ENCODE measurements at regions not wholly inside any gene's neighbourhood (a gene's known extent, or its start where the extent isn't known, plus 50 kb on each side); places are given as distances from the start of the nearest gene placed in this dataset.

DNA sequence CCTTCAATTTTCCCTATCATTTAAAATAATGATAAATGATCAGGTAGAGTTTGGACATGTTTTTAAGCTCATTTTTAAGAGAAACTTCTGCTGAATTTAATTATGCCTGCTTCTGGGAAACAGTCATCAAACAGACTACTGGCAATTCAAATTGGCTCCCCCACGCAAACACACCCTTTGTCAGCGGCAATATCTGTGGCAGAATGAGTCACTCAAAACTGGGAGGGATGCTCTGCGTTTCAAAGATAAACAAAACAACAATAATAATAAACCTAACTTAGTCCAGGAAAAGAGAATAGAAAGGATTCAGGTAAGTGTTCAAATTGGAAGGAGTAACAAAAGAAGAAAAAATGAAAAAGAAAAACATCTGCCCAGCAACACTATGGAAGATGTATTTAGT, 108.1 kb upstream of the ERCC4 start:
- ChIA-PET POLR2A (no interaction called here), CTCF (ENCODE audit: low intra/inter-chr PET ratio) (no interaction called here)
- DNase-seq (ENCODE audit: extremely low read depth in 1 of 4, low spot score in 3 of 4) (peak in 2 of 4 experiments; percentile 9 to 10), ATAC-seq (no peak), FAIRE-seq (peak; percentile 42)
- Histone ChIP-seq H3K79me2 (ENCODE audit: control insufficient read depth, insufficient read depth, low read length) (no peaks in the 10 kb centered on the region), H2AFZ (ENCODE audit: low read depth, low read length) (no peak overlapping the region), H3K36me3 (ENCODE audit: control insufficient read depth, insufficient read depth, low read length) (no peaks in the 10 kb centered on the region), H3K9me1 (ENCODE audit: control insufficient read depth, insufficient read depth, low read length) (no peaks in the 10 kb centered on the region), H4K20me1 (replicated peaks; ENCODE audit: control insufficient read depth, insufficient read depth, low read length) (no peaks in the 10 kb centered on the region), H3K27ac (ENCODE audit: extremely low read depth, low read depth, low read length) (no peak overlapping the region), H3K9me3 (replicated peaks; ENCODE audit: control insufficient read depth, insufficient read depth, low read depth, low read length) (no peaks in the 10 kb centered on the region), H3K27me3 (ENCODE audit: control insufficient read depth in 2 of 2, insufficient read depth in 2 of 2, low read length in 2 of 2) (peaks cover 3 to 10% of the 10 kb centered on the region in 2 experiments; a peak in 3 of 5 replicates), H3K4me3 (no peak overlapping the region), H3K4me2 (ENCODE audit: insufficient read depth, low read length) (no peak overlapping the region), H3K9ac (ENCODE audit: insufficient read depth in 1 of 2, low read depth in 2 of 2, low read length in 2 of 2) (no peak overlapping the region), H3K4me1 (replicated peaks in 1 of 2; ENCODE audit: control insufficient read depth in 2 of 2, insufficient read depth in 2 of 2, low read length in 2 of 2) (no peaks in the 10 kb centered on the region)
- intact Hi-C loops (cut with micrococcal nuclease), result no loop called here
- WGBS (ENCODE audit: insufficient coverage, low coverage, missing lambda C conversion rate), result 2% methylated on average over 3 of the region's 3 CpGs
- in situ Hi-C loops (cut with MboI), result no loop called here
- no TSS peak for BruUV-seq (replicated peaks)
- TF ChIP-seq, protein P1, sequence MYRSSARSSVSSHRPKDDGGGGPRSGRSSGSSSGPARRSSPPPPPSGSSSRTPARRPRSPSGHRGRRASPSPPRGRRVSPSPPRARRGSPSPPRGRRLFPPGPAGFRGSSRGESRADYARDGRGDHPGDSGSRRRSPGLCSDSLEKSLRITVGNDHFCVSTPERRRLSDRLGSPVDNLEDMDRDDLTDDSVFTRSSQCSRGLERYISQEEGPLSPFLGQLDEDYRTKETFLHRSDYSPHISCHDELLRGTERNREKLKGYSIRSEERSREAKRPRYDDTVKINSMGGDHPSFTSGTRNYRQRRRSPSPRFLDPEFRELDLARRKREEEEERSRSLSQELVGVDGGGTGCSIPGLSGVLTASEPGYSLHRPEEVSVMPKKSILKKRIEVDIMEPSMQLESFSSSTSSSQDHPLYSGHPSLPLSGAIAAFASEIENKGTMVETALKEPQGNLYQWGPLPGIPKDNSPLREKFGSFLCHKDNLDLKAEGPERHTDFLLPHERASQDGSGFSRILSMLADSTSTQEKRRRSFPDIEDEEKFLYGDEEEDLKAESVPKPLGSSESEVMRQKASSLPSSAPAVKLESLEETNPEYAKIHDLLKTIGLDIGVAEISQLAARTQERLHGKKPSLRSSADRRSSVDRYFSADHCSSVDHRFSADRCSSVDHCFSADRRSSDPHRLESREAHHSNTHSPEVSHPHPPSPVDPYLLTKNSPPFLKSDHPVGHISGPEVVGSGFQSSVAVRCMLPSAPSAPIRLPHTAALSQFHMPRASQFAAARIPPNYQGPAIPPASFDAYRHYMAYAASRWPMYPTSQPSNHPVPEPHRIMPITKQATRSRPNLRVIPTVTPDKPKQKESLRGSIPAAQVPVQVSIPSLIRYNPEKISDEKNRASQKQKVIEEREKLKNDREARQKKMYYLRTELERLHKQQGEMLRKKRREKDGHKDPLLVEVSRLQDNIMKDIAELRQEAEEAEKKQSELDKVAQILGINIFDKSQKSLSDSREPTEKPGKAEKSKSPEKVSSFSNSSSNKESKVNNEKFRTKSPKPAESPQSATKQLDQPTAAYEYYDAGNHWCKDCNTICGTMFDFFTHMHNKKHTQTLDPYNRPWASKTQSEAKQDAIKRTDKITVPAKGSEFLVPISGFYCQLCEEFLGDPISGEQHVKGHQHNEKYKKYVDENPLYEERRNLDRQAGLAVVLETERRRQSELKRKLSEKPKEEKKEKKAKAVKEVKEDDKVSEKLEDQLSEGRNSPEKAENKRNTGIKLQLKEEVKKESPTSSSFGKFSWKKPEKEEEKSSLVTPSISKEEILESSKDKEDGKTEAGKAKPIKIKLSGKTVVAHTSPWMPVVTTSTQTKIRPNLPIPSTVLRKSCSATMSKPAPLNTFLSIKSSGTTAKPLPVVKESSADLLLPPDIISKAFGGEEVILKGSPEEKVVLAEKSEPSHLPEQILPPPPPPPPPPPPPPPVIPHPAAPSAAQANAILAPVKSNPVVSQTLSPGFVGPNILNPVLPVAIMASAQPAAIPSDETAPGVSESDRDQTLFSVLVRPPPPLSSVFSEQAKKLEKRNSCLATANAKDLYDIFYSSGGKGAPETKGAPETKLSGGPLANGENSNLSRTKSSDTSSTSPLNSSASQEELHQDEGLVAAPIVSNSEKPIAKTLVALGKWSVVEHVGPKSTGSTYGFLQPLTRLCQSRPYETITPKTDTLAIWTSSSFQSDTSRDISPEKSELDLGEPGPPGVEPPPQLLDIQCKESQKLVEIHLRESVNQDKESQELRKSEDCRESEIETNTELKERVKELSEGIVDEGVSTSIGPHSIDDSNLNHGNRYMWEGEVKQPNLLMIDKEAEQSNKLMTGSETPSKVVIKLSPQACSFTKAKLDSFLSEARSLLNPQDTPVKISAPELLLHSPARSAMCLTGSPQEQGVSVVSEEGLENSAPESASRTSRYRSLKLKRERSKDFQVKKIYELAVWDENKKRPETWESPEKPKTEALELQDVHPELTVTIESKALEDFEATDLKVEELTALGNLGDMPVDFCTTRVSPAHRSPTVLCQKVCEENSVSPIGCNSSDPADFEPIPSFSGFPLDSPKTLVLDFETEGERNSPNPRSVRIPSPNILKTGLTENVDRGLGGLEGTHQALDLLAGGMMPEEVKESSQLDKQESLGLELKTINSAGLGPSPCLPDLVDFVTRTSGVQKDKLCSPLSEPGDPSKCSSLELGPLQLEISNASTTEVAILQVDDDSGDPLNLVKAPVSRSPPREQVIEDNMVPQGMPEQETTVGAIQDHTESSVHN (IDR thresholded peaks at IDR 0.05; ENCODE audit: borderline replicate concordance in 1 of 2, low read depth in 1 of 2), result no peak
- TF ChIP-seq CBFA2T3 (IDR thresholded peaks at IDR 0.05) (peak; percentile 51; the same call in 1 of the 2 replicates), ATF1 (CRISPR knock-in tag; IDR thresholded peaks at IDR 0.05) (no peak), ATF1 (tag; IDR thresholded peaks at IDR 0.05) (no peak), ZNF282 (CRISPR knock-in tag; IDR thresholded peaks at IDR 0.05) (no peak), JUND (IDR thresholded peaks at IDR 0.05; ENCODE audit: borderline replicate concordance, low read depth, low read length) (peak; percentile 63), JUND (tag; IDR thresholded peaks at IDR 0.05; ENCODE audit: borderline replicate concordance, low read depth, low read length) (peak; percentile 35; the same call in 2 of the 3 replicates), CREB1 (IDR thresholded peaks at IDR 0.05) (no peak), CREB1 (CRISPR knock-in tag; IDR thresholded peaks at IDR 0.05) (no peak), XRCC5 (IDR thresholded peaks at IDR 0.05; ENCODE audit: low read depth, low read length) (no peak), FOXJ3 (CRISPR knock-in tag; IDR thresholded peaks at IDR 0.05) (no peak), ZNF551 (CRISPR knock-in tag; IDR thresholded peaks at IDR 0.05) (no peak), FOSL1 (tag; conservative IDR thresholded peaks at IDR 0.05) (peak; percentile 78), ZSCAN29 (IDR thresholded peaks at IDR 0.05) (no peak)
- TF ChIP-seq, protein P2, sequence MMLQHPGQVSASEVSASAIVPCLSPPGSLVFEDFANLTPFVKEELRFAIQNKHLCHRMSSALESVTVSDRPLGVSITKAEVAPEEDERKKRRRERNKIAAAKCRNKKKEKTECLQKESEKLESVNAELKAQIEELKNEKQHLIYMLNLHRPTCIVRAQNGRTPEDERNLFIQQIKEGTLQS (IDR thresholded peaks at IDR 0.05), result peak; percentile 44; the same call in 1 of the 2 replicates
- TF ChIP-seq, protein P2 (CRISPR knock-in tag; conservative IDR thresholded peaks at IDR 0.05), result no peak
